Large intestine (tissue), 3 donors: ENCODE measurements at regions not wholly inside any gene's neighbourhood (a gene's known extent, or its start where the extent isn't known, plus 50 kb on each side); places are given as distances from the start of the nearest gene placed in this dataset.
"Not testable (repeated sequence)": the region's sequence is repeated elsewhere in the genome, so short reads cannot be mapped to it uniquely, and the experiment has no call there.

Experiments used
- DNase-seq, 2 donors: peaks; one replicate each; pipeline versions ENCODE4 v3.0.0 to v3.0.0-alpha.2; 2013
- H3K27ac ChIP-seq: one replicate; pipeline ENCODE4 v1.5.1; 2013; ENCODE audit warnings: low read length
- H3K27me3 ChIP-seq: 2 replicates; pipeline ENCODE4 v1.6.1; 2013; ENCODE audit warnings: low read length; ENCODE audit not compliant: control insufficient read depth, insufficient read depth
- H3K36me3 ChIP-seq: 2 replicates; pipeline ENCODE4 v1.6.1; 2013; ENCODE audit warnings: low read length; ENCODE audit not compliant: control insufficient read depth, insufficient read depth
- H3K4me1 ChIP-seq: one replicate; pipeline ENCODE4 v1.6.1; 2013; ENCODE audit warnings: low read length; ENCODE audit not compliant: control insufficient read depth, insufficient read depth
- H3K4me3 ChIP-seq: one replicate; pipeline ENCODE4 v1.5.1; 2013; ENCODE audit warnings: low read length
- H3K9me3 ChIP-seq: one replicate; pipeline ENCODE4 v1.6.1; 2013; ENCODE audit warnings: mild to moderate bottlenecking, low read depth, low read length, moderate library complexity; ENCODE audit not compliant: control insufficient read depth
- WGBS: methylation state at CpG from one replicate; pipeline ENCODE4 v1.1.5; 2013; ENCODE audit warnings: low lambda C conversion rate; ENCODE audit not compliant: insufficient coverage; 5-methylcytosine and 5-hydroxymethylcytosine counted together

GRCh38 chr13:28575200-28575599, 80.3 kb upstream of the FLT1 start:
- DNase-seq, result peak; percentile 77 to 88
- Histone ChIP-seq H3K27ac (peak overlapping the region; percentile 69), H3K27me3 (no peaks in the 10 kb centered on the region), H3K4me3 (no peak overlapping the region), H3K9me3 (no peaks in the 10 kb centered on the region), H3K36me3 (no peaks in the 10 kb centered on the region), H3K4me1 (peaks cover 15% of the 10 kb centered on the region)
- WGBS, result no CpG with 5 or more reads among the region's 8 CpGs

GRCh38 chr13:28574617-28575142, 79.8 kb upstream of the FLT1 start:
- no CpG with 5 or more reads among the region's 10 CpGs for WGBS
- peak overlapping the region; percentile 59 for H3K27ac ChIP-seq

DNA sequence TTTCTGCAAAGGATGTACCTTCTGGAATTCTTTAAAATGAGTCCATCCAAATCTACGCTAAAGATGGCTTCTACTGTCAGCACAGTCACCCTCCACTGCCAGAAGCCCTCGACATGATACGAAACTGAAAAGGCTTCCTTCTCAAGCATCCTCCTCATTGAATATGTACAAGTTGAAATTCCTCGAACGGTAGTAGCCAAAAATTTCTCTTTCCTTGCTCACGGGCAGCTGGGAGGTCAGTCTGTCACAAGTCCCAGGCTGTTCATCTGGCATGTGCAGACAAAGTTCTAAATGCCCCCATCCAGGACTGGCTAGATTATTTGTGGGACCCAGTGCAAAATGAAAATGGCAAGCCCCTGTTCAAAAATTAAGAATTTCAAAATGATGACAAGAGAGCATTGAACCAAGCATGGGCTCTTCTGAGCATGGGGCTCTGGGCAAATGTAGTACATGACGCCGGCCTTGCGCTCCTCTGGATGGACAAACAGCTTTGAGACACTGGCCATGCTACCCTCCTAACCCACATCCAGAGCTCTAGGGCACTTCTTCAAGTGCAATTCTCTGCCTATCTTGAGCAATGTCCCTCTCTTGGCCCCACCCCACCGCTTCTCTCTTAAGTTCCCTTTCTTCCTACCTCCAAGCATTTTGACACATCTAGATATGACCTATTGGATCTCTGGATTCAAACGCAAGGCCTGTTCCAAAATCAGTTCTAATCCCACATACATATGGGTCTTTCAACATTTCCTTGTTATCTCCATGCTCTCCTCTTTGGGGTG, 78.9 kb upstream of the FLT1 start:
- Histone ChIP-seq H3K36me3 (no peaks in the 10 kb centered on the region), H3K4me3 (no peak overlapping the region), H3K4me1 (peaks cover 15% of the 10 kb centered on the region), H3K9me3 (no peaks in the 10 kb centered on the region), H3K27ac (no peak overlapping the region), H3K27me3 (no peaks in the 10 kb centered on the region)
- no peak for DNase-seq
- WGBS, result no CpG with 5 or more reads among the region's 11 CpGs

More at GRCh38 chr13:28574617-28575142, 79.8 kb upstream of the FLT1 start:
- peak; percentile 7 to 47 for DNase-seq
- H3K9me3 ChIP-seq, result no peaks in the 10 kb centered on the region
- H3K4me1 ChIP-seq, result peaks cover 15% of the 10 kb centered on the region
- H3K36me3 ChIP-seq, result no peaks in the 10 kb centered on the region
- H3K27me3 ChIP-seq, result no peaks in the 10 kb centered on the region
- H3K4me3 ChIP-seq, result no peak overlapping the region

GRCh38 chr13:28572871-28573270, 77.9 kb upstream of the FLT1 start:
- no CpG with 5 or more reads among the region's 5 CpGs for WGBS
- H3K27me3 ChIP-seq, result no peaks in the 10 kb centered on the region
- no peak for DNase-seq
- H3K9me3 ChIP-seq, result no peaks in the 10 kb centered on the region
- H3K4me1 ChIP-seq, result peaks cover 15% of the 10 kb centered on the region
- no peak overlapping the region for H3K27ac ChIP-seq
- no peak overlapping the region for H3K4me3 ChIP-seq
- H3K36me3 ChIP-seq, result no peaks in the 10 kb centered on the region

GRCh38 chr13:28570356-28570755, 75.4 kb upstream of the FLT1 start:
- not testable (repeated sequence) for H3K27ac ChIP-seq, H3K4me1 ChIP-seq, H3K36me3 ChIP-seq, H3K27me3 ChIP-seq, H3K9me3 ChIP-seq, H3K4me3 ChIP-seq, DNase-seq
- 80% methylated on average over 1 of the region's 7 CpGs for WGBS

- Histone ChIP-seq H3K27me3 (no peaks in the 10 kb centered on the region), H3K36me3 (no peaks in the 10 kb centered on the region), H3K4me1 (peaks cover under 1% of the 10 kb centered on the region), H3K9me3 (no peaks in the 10 kb centered on the region), H3K27ac (no peak overlapping the region), H3K4me3 (no peak overlapping the region)
- no CpG with 5 or more reads among the region's 5 CpGs for WGBS
- no peak for DNase-seq
These were observed 75.0 kb upstream of the FLT1 start for GRCh38 chr13:28569886-28570285.

GRCh38 chr13:28568286-28568685, 73.4 kb upstream of the FLT1 start:
- H3K27ac ChIP-seq, result no peak overlapping the region
- WGBS, result no CpG with 5 or more reads among the region's 3 CpGs
- H3K27me3 ChIP-seq, result no peaks in the 10 kb centered on the region
- H3K36me3 ChIP-seq, result no peaks in the 10 kb centered on the region
- H3K9me3 ChIP-seq, result no peaks in the 10 kb centered on the region
- no peaks in the 10 kb centered on the region for H3K4me1 ChIP-seq
- DNase-seq, result peak in 1 of 2 donors; percentile 27
- H3K4me3 ChIP-seq, result no peak overlapping the region

DNA sequence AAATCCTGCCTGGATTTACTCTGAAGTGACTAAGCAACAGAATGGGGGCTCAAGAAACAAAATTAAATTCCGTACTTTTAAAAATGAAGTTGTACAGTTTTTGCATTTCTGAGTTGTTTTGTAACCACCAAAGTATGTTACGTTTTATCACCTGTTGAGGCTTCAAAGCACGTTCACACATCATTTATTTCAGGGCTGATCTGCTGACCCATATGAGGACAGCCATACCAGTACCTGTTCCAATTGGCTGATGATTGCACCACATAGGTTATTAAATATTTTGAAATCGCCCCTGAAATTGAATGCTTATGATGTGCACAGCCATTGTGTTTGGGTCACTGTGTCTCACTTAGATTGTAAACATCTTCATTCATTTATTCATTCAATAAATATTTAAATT, 72.0 kb upstream of the FLT1 start:
- DNase-seq, result no peak
- Histone ChIP-seq H3K27ac (no peak overlapping the region), H3K36me3 (no peaks in the 10 kb centered on the region), H3K4me3 (no peak overlapping the region), H3K27me3 (no peaks in the 10 kb centered on the region), H3K4me1 (no peaks in the 10 kb centered on the region), H3K9me3 (no peaks in the 10 kb centered on the region)
- 100% methylated on average over 1 of the region's 4 CpGs for WGBS

DNA sequence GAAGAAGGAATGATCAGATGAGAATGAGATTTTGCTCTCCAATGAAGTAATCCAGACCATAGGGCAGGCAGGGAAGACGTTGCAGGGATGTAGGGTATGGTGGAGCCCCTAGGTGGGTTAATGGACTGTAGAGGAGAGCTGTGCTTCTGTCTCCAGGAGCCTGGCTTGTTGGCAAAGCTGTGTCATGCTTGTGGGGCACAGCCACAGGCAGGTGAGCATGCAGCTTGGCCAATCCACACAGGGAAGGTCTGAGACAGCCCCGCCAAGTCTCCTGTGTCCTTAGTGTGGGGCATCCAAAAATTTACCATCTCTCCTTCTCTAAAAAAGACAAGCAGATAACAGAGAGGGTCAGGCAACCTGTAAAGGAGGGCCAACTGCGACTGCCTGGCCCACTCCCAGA, 71.4 kb upstream of the FLT1 start:
- DNase-seq, result no peak
- Histone ChIP-seq H3K4me3 (no peak overlapping the region), H3K9me3 (no peaks in the 10 kb centered on the region), H3K27ac (no peak overlapping the region), H3K36me3 (no peaks in the 10 kb centered on the region), H3K27me3 (no peaks in the 10 kb centered on the region), H3K4me1 (no peaks in the 10 kb centered on the region)
- 100% methylated on average over 1 of the region's 3 CpGs for WGBS

GRCh38 chr13:28564030-28564429, 69.1 kb upstream of the FLT1 start:
- no peaks in the 10 kb centered on the region for H3K36me3 ChIP-seq
- 20% methylated on average over 1 of the region's 10 CpGs for WGBS
- DNase-seq, result peak; percentile 18 to 56
- H3K4me1 ChIP-seq, result no peaks in the 10 kb centered on the region
- H3K27ac ChIP-seq, result no peak overlapping the region
- no peaks in the 10 kb centered on the region for H3K9me3 ChIP-seq
- no peaks in the 10 kb centered on the region for H3K27me3 ChIP-seq
- H3K4me3 ChIP-seq, result no peak overlapping the region

- 89% methylated on average over 3 of the region's 5 CpGs for WGBS
- no peaks in the 10 kb centered on the region for H3K36me3 ChIP-seq
- no peaks in the 10 kb centered on the region for H3K4me1 ChIP-seq
These were observed 68.7 kb upstream of the FLT1 start for GRCh38 chr13:28563609-28564008.

More at GRCh38 chr13:28563609-28564008, 68.7 kb upstream of the FLT1 start:
- Histone ChIP-seq H3K27me3 (no peaks in the 10 kb centered on the region), H3K27ac (no peak overlapping the region), H3K4me3 (no peak overlapping the region), H3K9me3 (no peaks in the 10 kb centered on the region)
- DNase-seq, result no peak
